ENCODE measurements at regions not wholly inside any gene's neighbourhood (a gene's known extent, or its start where the extent isn't known, plus 50 kb on each side); places are given as distances from the start of the nearest gene placed in this dataset.

GRCh38 chr6:15061180-15061641 lies 184.7 kb upstream of the JARID2 start:
- Histone ChIP-seq H3K9ac (ENCODE audit: low read length) (no peak overlapping the region), H3K4me3 (ENCODE audit: insufficient read depth, low read length, poor library complexity, severe bottlenecking) (no peak overlapping the region), H3K27me3 (ENCODE audit: low read length) (no peaks in the 10 kb centered on the region), H4K20me1 (ENCODE audit: low read depth, low read length) (no peaks in the 10 kb centered on the region), H3K27ac (ENCODE audit: low read depth, low read length) (no peak overlapping the region), H3K36me3 (ENCODE audit: low read length) (no peaks in the 10 kb centered on the region), H3K9me3 (ENCODE audit: insufficient read depth, low read length) (no peaks in the 10 kb centered on the region), H2AFZ (ENCODE audit: low read depth, low read length, severe bottlenecking) (no peak overlapping the region), H3F3A (ENCODE audit: insufficient read depth) (no peaks in the 10 kb centered on the region), H3K79me2 (ENCODE audit: insufficient read depth, low read length) (no peaks in the 10 kb centered on the region), H3K9me2 (replicated peaks; ENCODE audit: insufficient read depth, low read length) (no peaks in the 10 kb centered on the region), H3K4me2 (ENCODE audit: low read depth, low read length, poor library complexity, severe bottlenecking) (no peak overlapping the region)
- TF ChIP-seq EZH2phosphoT487 (conservative IDR thresholded peaks at IDR 0.05; ENCODE audit: low read length) = no peak
- TF ChIP-seq CTCF (IDR thresholded peaks at IDR 0.05; ENCODE audit: insufficient read depth, low read length, poor library complexity, severe bottlenecking) = no peak

- Histone ChIP-seq H4K20me1 (ENCODE audit: low read depth, low read length) (no peaks in the 10 kb centered on the region), H3K9me2 (replicated peaks; ENCODE audit: insufficient read depth, low read length) (no peaks in the 10 kb centered on the region), H3K27me3 (ENCODE audit: low read length) (no peaks in the 10 kb centered on the region), H3F3A (ENCODE audit: insufficient read depth) (no peaks in the 10 kb centered on the region), H3K4me2 (ENCODE audit: low read depth, low read length, poor library complexity, severe bottlenecking) (no peak overlapping the region), H3K79me2 (ENCODE audit: insufficient read depth, low read length) (no peaks in the 10 kb centered on the region), H3K9ac (ENCODE audit: low read length) (no peak overlapping the region), H2AFZ (ENCODE audit: low read depth, low read length, severe bottlenecking) (no peak overlapping the region), H3K9me3 (ENCODE audit: insufficient read depth, low read length) (no peaks in the 10 kb centered on the region), H3K27ac (ENCODE audit: low read depth, low read length) (no peak overlapping the region), H3K4me3 (ENCODE audit: insufficient read depth, low read length, poor library complexity, severe bottlenecking) (no peak overlapping the region), H3K36me3 (ENCODE audit: low read length) (no peaks in the 10 kb centered on the region)
- TF ChIP-seq CTCF (IDR thresholded peaks at IDR 0.05; ENCODE audit: insufficient read depth, low read length, poor library complexity, severe bottlenecking) (no peak), EZH2phosphoT487 (conservative IDR thresholded peaks at IDR 0.05; ENCODE audit: low read length) (no peak)
These were observed 183.9 kb upstream of the JARID2 start for GRCh38 chr6:15061908-15062515.

- Histone ChIP-seq H3K9me2 (replicated peaks; ENCODE audit: insufficient read depth, low read length) (no peaks in the 10 kb centered on the region), H4K20me1 (ENCODE audit: low read depth, low read length) (no peaks in the 10 kb centered on the region), H3K27me3 (ENCODE audit: low read length) (no peaks in the 10 kb centered on the region), H3K4me3 (ENCODE audit: insufficient read depth, low read length, poor library complexity, severe bottlenecking) (no peak overlapping the region), H3K9me3 (ENCODE audit: insufficient read depth, low read length) (no peaks in the 10 kb centered on the region), H3K79me2 (ENCODE audit: insufficient read depth, low read length) (no peaks in the 10 kb centered on the region), H3K36me3 (ENCODE audit: low read length) (no peaks in the 10 kb centered on the region), H3K9ac (ENCODE audit: low read length) (no peak overlapping the region), H3K4me2 (ENCODE audit: low read depth, low read length, poor library complexity, severe bottlenecking) (no peak overlapping the region), H2AFZ (ENCODE audit: low read depth, low read length, severe bottlenecking) (no peak overlapping the region), H3K27ac (ENCODE audit: low read depth, low read length) (no peak overlapping the region), H3F3A (ENCODE audit: insufficient read depth) (no peaks in the 10 kb centered on the region)
- TF ChIP-seq CTCF (IDR thresholded peaks at IDR 0.05; ENCODE audit: insufficient read depth, low read length, poor library complexity, severe bottlenecking) (no peak), EZH2phosphoT487 (conservative IDR thresholded peaks at IDR 0.05; ENCODE audit: low read length) (no peak)
These were observed 183.2 kb upstream of the JARID2 start for GRCh38 chr6:15062516-15063252.
